ENCODE measurements at regions not wholly inside any gene's neighbourhood (a gene's known extent, or its start where the extent isn't known, plus 50 kb on each side); places are given as distances from the start of the nearest gene placed in this dataset.

GRCh38 chr18:31223371-31223770, 60.7 kb upstream of the DSC1 start:
- DNase-seq (ENCODE audit: insufficient read length, low spot score, missing footprints): no peak

GRCh38 chr18:31225668-31226067, 63.0 kb upstream of the DSC1 start:
- no peaks in the 10 kb centered on the region for H3K27me3 ChIP-seq (ENCODE audit: insufficient read depth, low read length)

More at GRCh38 chr18:31223371-31223770, 60.7 kb upstream of the DSC1 start:
- H2AFZ ChIP-seq (ENCODE audit: low read length): no peak overlapping the region
- no peaks in the 10 kb centered on the region for H3K27me3 ChIP-seq (ENCODE audit: insufficient read depth, low read length)
- H3K27ac ChIP-seq (ENCODE audit: low read depth, low read length): no peak overlapping the region
- H3K4me1 ChIP-seq (ENCODE audit: insufficient read depth, low read length): peaks cover 4% of the 10 kb centered on the region
- H4K20me1 ChIP-seq (ENCODE audit: insufficient read depth, low read length): no peaks in the 10 kb centered on the region
- no peaks in the 10 kb centered on the region for H3K9me3 ChIP-seq (ENCODE audit: low read depth, low read length)
- no peak overlapping the region for H3K4me2 ChIP-seq (ENCODE audit: insufficient read depth, low read length)
- no peak for TF ChIP-seq CTCF (IDR thresholded peaks at IDR 0.05; ENCODE audit: extremely low read depth, low read depth, low read length)
- H3K79me2 ChIP-seq (ENCODE audit: insufficient read depth, low read length): no peaks in the 10 kb centered on the region
- no peaks in the 10 kb centered on the region for H3K36me3 ChIP-seq (ENCODE audit: insufficient read depth, low read length)
- H3K4me3 ChIP-seq (ENCODE audit: insufficient read depth, low read length): no peak overlapping the region

GRCh38 chr18:31227497-31228229, 65.0 kb upstream of the DSC1 start:
- no peaks in the 10 kb centered on the region for H3K79me2 ChIP-seq (ENCODE audit: insufficient read depth, low read length)
- no peak overlapping the region for H3K4me3 ChIP-seq (ENCODE audit: insufficient read depth, low read length)
- H4K20me1 ChIP-seq (ENCODE audit: insufficient read depth, low read length): no peaks in the 10 kb centered on the region
- no peaks in the 10 kb centered on the region for H3K9me3 ChIP-seq (ENCODE audit: low read depth, low read length)
- peak; percentile 21 for DNase-seq (ENCODE audit: insufficient read length, low spot score, missing footprints)
- H2AFZ ChIP-seq (ENCODE audit: low read length): no peak overlapping the region
- no peak for TF ChIP-seq CTCF (IDR thresholded peaks at IDR 0.05; ENCODE audit: extremely low read depth, low read depth, low read length)
- no peaks in the 10 kb centered on the region for H3K36me3 ChIP-seq (ENCODE audit: insufficient read depth, low read length)
- H3K4me1 ChIP-seq (ENCODE audit: insufficient read depth, low read length): peaks cover 4% of the 10 kb centered on the region
- no peaks in the 10 kb centered on the region for H3K27me3 ChIP-seq (ENCODE audit: insufficient read depth, low read length)
- no peak overlapping the region for H3K4me2 ChIP-seq (ENCODE audit: insufficient read depth, low read length)
- no peak overlapping the region for H3K27ac ChIP-seq (ENCODE audit: low read depth, low read length)

More at GRCh38 chr18:31225668-31226067, 63.0 kb upstream of the DSC1 start:
- no peaks in the 10 kb centered on the region for H3K79me2 ChIP-seq (ENCODE audit: insufficient read depth, low read length)
- peaks cover 4% of the 10 kb centered on the region for H3K4me1 ChIP-seq (ENCODE audit: insufficient read depth, low read length)
- no peak overlapping the region for H2AFZ ChIP-seq (ENCODE audit: low read length)
- DNase-seq (ENCODE audit: insufficient read length, low spot score, missing footprints): no peak
- no peaks in the 10 kb centered on the region for H3K9me3 ChIP-seq (ENCODE audit: low read depth, low read length)
- no peaks in the 10 kb centered on the region for H4K20me1 ChIP-seq (ENCODE audit: insufficient read depth, low read length)
- H3K27ac ChIP-seq (ENCODE audit: low read depth, low read length): peak overlapping the region; percentile 51
- H3K36me3 ChIP-seq (ENCODE audit: insufficient read depth, low read length): no peaks in the 10 kb centered on the region
- TF ChIP-seq CTCF (IDR thresholded peaks at IDR 0.05; ENCODE audit: extremely low read depth, low read depth, low read length): no peak
- peak overlapping the region; percentile 43 for H3K4me2 ChIP-seq (ENCODE audit: insufficient read depth, low read length)
- H3K4me3 ChIP-seq (ENCODE audit: insufficient read depth, low read length): no peak overlapping the region

- Histone ChIP-seq H3K4me3 (ENCODE audit: insufficient read depth, low read length) (no peak overlapping the region), H2AFZ (ENCODE audit: low read length) (no peak overlapping the region), H3K79me2 (ENCODE audit: insufficient read depth, low read length) (no peaks in the 10 kb centered on the region), H3K27ac (ENCODE audit: low read depth, low read length) (no peak overlapping the region), H3K4me2 (ENCODE audit: insufficient read depth, low read length) (no peak overlapping the region), H3K36me3 (ENCODE audit: insufficient read depth, low read length) (no peaks in the 10 kb centered on the region), H3K9me3 (ENCODE audit: low read depth, low read length) (no peaks in the 10 kb centered on the region), H3K4me1 (ENCODE audit: insufficient read depth, low read length) (peaks cover 4% of the 10 kb centered on the region), H3K27me3 (ENCODE audit: insufficient read depth, low read length) (no peaks in the 10 kb centered on the region), H4K20me1 (ENCODE audit: insufficient read depth, low read length) (no peaks in the 10 kb centered on the region)
- DNase-seq (ENCODE audit: insufficient read length, low spot score, missing footprints): no peak
- TF ChIP-seq CTCF (IDR thresholded peaks at IDR 0.05; ENCODE audit: extremely low read depth, low read depth, low read length): no peak
These were observed 67.2 kb upstream of the DSC1 start for GRCh38 chr18:31229829-31230228.
